ENCODE measurements at regions not wholly inside any gene's neighbourhood (a gene's known extent, or its start where the extent isn't known, plus 50 kb on each side); places are given as distances from the start of the nearest gene placed in this dataset.

GRCh38 chr1:103949779-103950178 is 200.1 kb downstream of the AMY1C start:
- TF ChIP-seq POLR2A (IDR thresholded peaks at IDR 0.05; ENCODE audit: low read depth, low read length) (no peak), CTCF (IDR thresholded peaks at IDR 0.05; ENCODE audit: extremely low read depth in 1 of 2, insufficient read depth in 1 of 2, low read depth in 1 of 2, low read length in 2 of 2) (no peak), EZH2 (IDR thresholded peaks at IDR 0.05; ENCODE audit: borderline replicate concordance, low read depth, low read length, severe bottlenecking) (no peak), POLR2AphosphoS5 (IDR thresholded peaks at IDR 0.05; ENCODE audit: insufficient read depth, low read depth, low read length) (no peak), FOS (IDR thresholded peaks at IDR 0.05; ENCODE audit: borderline replicate concordance, insufficient read depth, low read length) (no peak), MAX (IDR thresholded peaks at IDR 0.05; ENCODE audit: insufficient read depth, insufficient read length) (no peak), GATA2 (IDR thresholded peaks at IDR 0.05; ENCODE audit: insufficient read depth, insufficient read length, low read depth, low read length) (no peak), MYC (IDR thresholded peaks at IDR 0.05; ENCODE audit: low read depth, low read length) (no peak)

Measured in endothelial cell of umbilical vein (primary cell).